WTC11 (cell line): ENCODE measurements at regions not wholly inside any gene's neighbourhood (a gene's known extent, or its start where the extent isn't known, plus 50 kb on each side); places are given as distances from the start of the nearest gene placed in this dataset.

Experiments used
- CREB1 ChIP-seq: sonication (generic); formaldehyde crosslinking; IDR thresholded peaks from 2 replicates; pipeline ENCODE4 v1.8.0; 2023; ENCODE audit warnings: mild to moderate bottlenecking, missing genetic modification reagents
- CTCF ChIP-seq: fragments of 200-600 bp; IDR thresholded peaks from 2 replicates; pipeline ENCODE4 v1.8.0; 2022; ENCODE audit warnings: antibody characterized with exemption
- KAT7 ChIP-seq: sonication (generic); formaldehyde crosslinking; IDR thresholded peaks from 2 replicates; pipeline ENCODE4 v1.8.1; 2023; ENCODE audit warnings: missing genetic modification reagents, mild to moderate bottlenecking, borderline replicate concordance
- PRDM15 ChIP-seq: sonication (generic); formaldehyde crosslinking; IDR thresholded peaks from 2 replicates; pipeline ENCODE4 v1.8.0; 2022; ENCODE audit warnings: missing genetic modification reagents
- SMAD4 ChIP-seq: sonication (generic); formaldehyde crosslinking; IDR thresholded peaks from 2 replicates; pipeline ENCODE4 v1.8.0; 2022; ENCODE audit warnings: mild to moderate bottlenecking, missing genetic modification reagents
- USF2 ChIP-seq: sonication (generic); formaldehyde crosslinking; IDR thresholded peaks from 2 replicates; pipeline ENCODE4 v1.8.1; 2023; ENCODE audit warnings: mild to moderate bottlenecking, missing genetic modification reagents, moderate library complexity

GRCh38 chr9:22893196-22893843, 446.7 kb downstream of the DMRTA1 start:
- TF ChIP-seq USF2 (CRISPR knock-in tag) = no peak
- TF ChIP-seq CTCF = no peak
- no peak for TF ChIP-seq PRDM15 (CRISPR knock-in tag)
- TF ChIP-seq CREB1 (CRISPR knock-in tag) = no peak
- TF ChIP-seq SMAD4 = no peak
- no peak for TF ChIP-seq KAT7 (CRISPR knock-in tag)
